SK-N-SH (cell line): ENCODE measurements at regions not wholly inside any gene's neighbourhood (a gene's known extent, or its start where the extent isn't known, plus 50 kb on each side); places are given as distances from the start of the nearest gene placed in this dataset.
A peak's percentile ranks its signal among the peaks of the same experiment; 100 is the strongest.

Experiments
- CTCF ChIA-PET: fragments of 300-600, 350-600 bp; formaldehyde crosslinking; extraction: SDS; loops from one replicate; lab custom pipeline; 2021; lab: Yijun Ruan, JAX
- POLR2A ChIA-PET: fragments of 350-600 bp; sonication (Branson Sonifier 250); formaldehyde crosslinking; extraction: SDS; loops from one replicate; lab custom pipeline; 2020; ENCODE audit warnings: antibody characterized with exemption, inconsistent platforms; lab: Yijun Ruan, JAX
- DNase-seq: peaks from one replicate; pipeline ENCODE4 v3.0.0; 2012
- H2AFZ ChIP-seq: fragments of 200-600 bp; sonication (generic); 2 replicates; pipeline ENCODE4 v1.8.1; 2016; ENCODE audit warnings: antibody characterized with exemption, mild to moderate bottlenecking, low read depth
- H3F3A ChIP-seq: fragments of 200-600 bp; sonication (generic); replicated peaks from 2 replicates; pipeline ENCODE3; 2016; ENCODE audit warnings: antibody characterized with exemption, mild to moderate bottlenecking; ENCODE audit not compliant: insufficient read depth
- H3K27ac ChIP-seq, 2 experiments: fragments of 200-500 bp in 1 of 2; fragments of 200-600 bp in 1 of 2; sonication (Bioruptor generic) in 1 of 2; sonication (generic), shearing (Covaris generic) in 1 of 2; 2 replicates each; pipeline versions ENCODE4 v1.5.1 to v1.6.1; 2014 to 2016; ENCODE audit warnings: low read depth in 2 of 2, inconsistent platforms in 1 of 2, low read length in 1 of 2, mild to moderate bottlenecking in 1 of 2, mixed read lengths in 1 of 2
- H3K27me3 ChIP-seq: fragments of 200-600 bp; sonication (generic), shearing (Covaris generic); 2 replicates; pipeline ENCODE4 v1.6.1; 2016; ENCODE audit warnings: mixed run types; ENCODE audit not compliant: insufficient read depth
- H3K36me3 ChIP-seq, 2 experiments: fragments of 200-500 bp in 1 of 2; fragments of 200-600 bp in 1 of 2; sonication (Bioruptor generic) in 1 of 2; sonication (generic) in 1 of 2; replicated peaks in 1 of 2; 2 replicates each; pipeline versions ENCODE3 to v1.5.1; 2014 to 2016; ENCODE audit warnings: low read length in 1 of 2, mild to moderate bottlenecking in 1 of 2; ENCODE audit not compliant: insufficient read depth in 2 of 2, control insufficient read depth in 1 of 2
- H3K4me1 ChIP-seq, 2 experiments: fragments of 200-500 bp in 1 of 2; fragments of 200-600 bp in 1 of 2; sonication (Bioruptor generic) in 1 of 2; sonication (generic), shearing (Covaris generic) in 1 of 2; 2 replicates each; pipeline versions ENCODE4 v1.5.1 to v1.6.1; 2014 to 2016; ENCODE audit warnings: low read depth in 1 of 2, low read length in 1 of 2, mixed run types in 1 of 2; ENCODE audit not compliant: insufficient read depth in 2 of 2, control insufficient read depth in 1 of 2
- H3K4me2 ChIP-seq: fragments of 200-600 bp; sonication (generic), shearing (Covaris generic); 2 replicates; pipeline ENCODE4 v1.6.1; 2017; ENCODE audit warnings: mixed run types
- H3K4me3 ChIP-seq, 2 experiments: fragments of 200-500 bp in 1 of 2; fragments of 200-600 bp in 1 of 2; sonication (Bioruptor generic) in 1 of 2; sonication (generic), shearing (Covaris generic) in 1 of 2; 2 replicates each; pipeline versions ENCODE4 v1.5.1 to v1.8.1; 2014 to 2016; ENCODE audit warnings: low read depth in 2 of 2, inconsistent platforms in 1 of 2, low read length in 1 of 2, mild to moderate bottlenecking in 1 of 2, mixed read lengths in 1 of 2, moderate library complexity in 1 of 2
- H3K79me2 ChIP-seq: fragments of 200-600 bp; sonication (generic); 2 replicates; pipeline ENCODE4 v1.8.1; 2017; ENCODE audit warnings: mild to moderate bottlenecking; ENCODE audit not compliant: insufficient read depth
- H3K9ac ChIP-seq: fragments of 200-600 bp; sonication (generic); 2 replicates; pipeline ENCODE4 v1.6.1; 2017; ENCODE audit warnings: mixed run types
- H3K9me2 ChIP-seq: fragments of 200-600 bp; sonication (generic); 2 replicates; pipeline ENCODE4 v1.6.1; 2017; ENCODE audit warnings: mixed run types
- H3K9me3 ChIP-seq: fragments of 200-600 bp; sonication (generic); 2 replicates; pipeline ENCODE4 v1.6.1; 2017; ENCODE audit warnings: mixed run types, mild to moderate bottlenecking, moderate library complexity
- H4K20me1 ChIP-seq: fragments of 200-600 bp; sonication (generic); 2 replicates; pipeline ENCODE4 v1.6.1; 2017; ENCODE audit warnings: mild to moderate bottlenecking, mixed run types; ENCODE audit not compliant: insufficient read depth
- FOXM1 ChIP-seq: IDR thresholded peaks from 2 replicates; pipeline ENCODE4 v1.4.0; 2012; ENCODE audit warnings: low read depth, mild to moderate bottlenecking
- GABPA ChIP-seq: IDR thresholded peaks from 2 replicates; pipeline ENCODE4 v1.4.0; 2012; ENCODE audit warnings: low read depth, mild to moderate bottlenecking
- GATA2 ChIP-seq: sonication (generic); formaldehyde crosslinking; IDR thresholded peaks from 2 replicates; pipeline ENCODE4 v1.5.0; 2020; ENCODE audit warnings: mild to moderate bottlenecking, missing genetic modification reagents
- JUND ChIP-seq: IDR thresholded peaks from 2 replicates; pipeline ENCODE4 v1.4.0; 2012
- MEF2A ChIP-seq: IDR thresholded peaks from 2 replicates; pipeline ENCODE4 v1.4.0; 2012; ENCODE audit warnings: low read depth, borderline replicate concordance
- POLR2AphosphoS5 ChIP-seq: IDR thresholded peaks from 2 replicates; pipeline ENCODE4 v1.6.1; 2012; ENCODE audit warnings: low read depth, low read length
- RCOR1 ChIP-seq: fragments of 150-350 bp; IDR thresholded peaks from 2 replicates; pipeline ENCODE4 v1.6.1; 2017; ENCODE audit warnings: antibody characterized with exemption, low read length
- RFX5 ChIP-seq: IDR thresholded peaks from 2 replicates; pipeline ENCODE4 v1.6.1; 2012; ENCODE audit warnings: mild to moderate bottlenecking, improper control_type of control experiment, low read length
- SIN3A ChIP-seq: IDR thresholded peaks from 2 replicates; pipeline ENCODE4 v1.6.1; 2012; ENCODE audit warnings: low read depth, mild to moderate bottlenecking, low read length, moderate library complexity, borderline replicate concordance
- SMC3 ChIP-seq: IDR thresholded peaks from 2 replicates; pipeline ENCODE4 v1.6.1; 2012; ENCODE audit warnings: low read depth, low read length, improper control_type of control experiment
- TAF1 ChIP-seq: IDR thresholded peaks from 2 replicates; pipeline ENCODE4 v1.6.1; 2012; ENCODE audit warnings: low read depth, mild to moderate bottlenecking, low read length, moderate library complexity, borderline replicate concordance
- TEAD4 ChIP-seq: IDR thresholded peaks from 2 replicates; pipeline ENCODE4 v1.4.0; 2012; ENCODE audit warnings: mild to moderate bottlenecking, borderline replicate concordance; ENCODE audit not compliant: insufficient read depth
- ZBTB33 ChIP-seq: IDR thresholded peaks from 2 replicates; pipeline ENCODE4 v1.4.0; 2012; ENCODE audit warnings: low read depth, borderline replicate concordance
- WGBS: methylation state at CpG from one replicate; pipeline ENCODE4 v1.1.6; 2017; ENCODE audit warnings: low lambda C conversion rate; 5-methylcytosine and 5-hydroxymethylcytosine counted together
- TF ChIP-seq, protein P1 (sequence below): IDR thresholded peaks from 2 replicates; pipeline ENCODE4 v1.4.0; 2012; ENCODE audit warnings: low read depth, borderline replicate concordance
- TF ChIP-seq, protein P2 (sequence below): fragments of 150-350 bp; IDR thresholded peaks from 2 replicates; pipeline ENCODE4 v1.6.1; 2016; ENCODE audit warnings: mild to moderate bottlenecking, low read depth, low read length

DNA sequence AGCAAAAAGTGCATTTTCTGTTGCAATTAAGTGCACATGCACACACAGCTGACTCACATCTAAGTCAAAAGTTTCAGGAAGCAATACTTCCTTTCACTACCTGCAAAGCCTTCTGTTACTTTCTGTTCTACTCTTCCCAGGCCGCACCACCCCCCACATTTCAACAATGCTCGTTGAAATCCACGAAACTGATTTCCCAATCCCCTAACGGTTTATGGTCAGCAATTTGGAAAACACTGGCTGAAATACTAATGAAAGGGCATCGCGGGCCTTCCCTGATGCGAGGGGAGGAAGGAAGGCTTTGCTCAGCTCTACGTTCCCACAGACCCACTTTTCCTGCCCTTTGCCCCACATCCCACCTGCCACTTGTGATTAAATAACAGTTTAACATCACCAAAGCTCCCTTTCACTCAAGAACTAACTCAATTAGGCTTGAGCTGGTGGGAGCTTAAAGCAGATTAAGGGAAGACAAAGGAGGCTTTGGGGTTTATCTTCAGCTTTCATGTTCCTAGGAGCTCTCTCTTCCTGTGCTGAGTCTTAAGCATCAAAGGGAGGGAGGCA lies 243.2 kb upstream of the RAB4A start (continued):
- TF ChIP-seq ZBTB33 (no peak), TEAD4 (no peak), SMC3 (no peak), GATA2 (CRISPR knock-in tag) (no peak), JUND (no peak), GABPA (no peak), TAF1 (no peak)

DNA sequence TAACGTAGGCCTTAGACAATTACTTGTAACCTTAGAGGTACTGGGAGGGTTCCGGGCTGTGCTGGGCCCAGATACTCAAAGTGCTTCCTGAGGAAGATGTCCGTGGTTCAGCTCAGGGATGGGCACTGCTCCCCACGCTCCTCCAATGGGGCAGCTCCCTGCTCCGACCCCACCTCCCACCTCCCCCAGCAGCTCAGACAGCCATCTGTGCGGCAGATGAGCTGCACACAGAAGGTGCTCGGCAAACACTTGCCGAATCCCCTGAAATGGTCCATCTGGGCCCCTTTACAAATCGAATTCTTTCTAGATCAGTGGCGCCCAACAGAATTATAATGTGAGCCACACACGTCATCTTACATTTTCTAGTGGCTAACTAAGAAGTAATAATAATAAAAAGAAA lies 242.4 kb upstream of the RAB4A start:
- POLR2A ChIA-PET, result no interaction called here

More for the DNA sequence above, 242.4 kb upstream of the RAB4A start:
- H3K9me2 ChIP-seq, result no peaks in the 10 kb centered on the region
- H3K27ac ChIP-seq, result no peak overlapping the region
- no peak overlapping the region for H3K9ac ChIP-seq
- no peaks in the 10 kb centered on the region for H4K20me1 ChIP-seq
- no peak overlapping the region for H2AFZ ChIP-seq
- no peaks in the 10 kb centered on the region for H3K79me2 ChIP-seq
- peak; percentile 59 for DNase-seq
- no peaks in the 10 kb centered on the region for H3F3A ChIP-seq
- no peaks in the 10 kb centered on the region for H3K27me3 ChIP-seq
- no peaks in the 10 kb centered on the region for H3K36me3 ChIP-seq
- 88% methylated on average over 10 of the region's 11 CpGs for WGBS
- CTCF ChIA-PET, result no interaction called here
- no peaks in the 10 kb centered on the region for H3K9me3 ChIP-seq
- H3K4me2 ChIP-seq, result no peak overlapping the region
- peaks cover 20 to 24% of the 10 kb centered on the region in 2 experiments; a peak in 2 of 4 replicates for H3K4me1 ChIP-seq
- TF ChIP-seq GABPA (no peak), GATA2 (CRISPR knock-in tag) (no peak), TEAD4 (no peak), SIN3A (no peak), FOXM1 (no peak), POLR2AphosphoS5 (no peak), RCOR1 (no peak), RFX5 (no peak), TAF1 (no peak), MEF2A (no peak)
- TF ChIP-seq, protein P1, sequence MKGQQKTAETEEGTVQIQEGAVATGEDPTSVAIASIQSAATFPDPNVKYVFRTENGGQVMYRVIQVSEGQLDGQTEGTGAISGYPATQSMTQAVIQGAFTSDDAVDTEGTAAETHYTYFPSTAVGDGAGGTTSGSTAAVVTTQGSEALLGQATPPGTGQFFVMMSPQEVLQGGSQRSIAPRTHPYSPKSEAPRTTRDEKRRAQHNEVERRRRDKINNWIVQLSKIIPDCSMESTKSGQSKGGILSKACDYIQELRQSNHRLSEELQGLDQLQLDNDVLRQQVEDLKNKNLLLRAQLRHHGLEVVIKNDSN, result no peak
- TF ChIP-seq, protein P2, sequence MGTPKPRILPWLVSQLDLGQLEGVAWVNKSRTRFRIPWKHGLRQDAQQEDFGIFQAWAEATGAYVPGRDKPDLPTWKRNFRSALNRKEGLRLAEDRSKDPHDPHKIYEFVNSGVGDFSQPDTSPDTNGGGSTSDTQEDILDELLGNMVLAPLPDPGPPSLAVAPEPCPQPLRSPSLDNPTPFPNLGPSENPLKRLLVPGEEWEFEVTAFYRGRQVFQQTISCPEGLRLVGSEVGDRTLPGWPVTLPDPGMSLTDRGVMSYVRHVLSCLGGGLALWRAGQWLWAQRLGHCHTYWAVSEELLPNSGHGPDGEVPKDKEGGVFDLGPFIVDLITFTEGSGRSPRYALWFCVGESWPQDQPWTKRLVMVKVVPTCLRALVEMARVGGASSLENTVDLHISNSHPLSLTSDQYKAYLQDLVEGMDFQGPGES, result no peak
- no peak overlapping the region for H3K4me3 ChIP-seq
